IPS DF 6.9 (cell line): ENCODE measurements at regions not wholly inside any gene's neighbourhood (a gene's known extent, or its start where the extent isn't known, plus 50 kb on each side); places are given as distances from the start of the nearest gene placed in this dataset.
"Not testable (repeated sequence)": the region's sequence is repeated elsewhere in the genome, so short reads cannot be mapped to it uniquely, and the experiment has no call there.

Experiments used
- DNase-seq: peaks from one replicate; pipeline ENCODE4 v3.0.0-alpha.2; 2013; ENCODE audit warnings: low read depth, low spot score
- H3K27ac ChIP-seq: one replicate; pipeline ENCODE4 v1.5.1; 2013; ENCODE audit warnings: low read length, control low read depth
- H3K27me3 ChIP-seq: 2 replicates; pipeline ENCODE4 v1.6.1; 2013; ENCODE audit warnings: mild to moderate bottlenecking, low read length; ENCODE audit not compliant: control insufficient read depth, insufficient read depth
- H3K36me3 ChIP-seq: 2 replicates; pipeline ENCODE4 v1.6.1; 2013; ENCODE audit warnings: low read length; ENCODE audit not compliant: control insufficient read depth, insufficient read depth
- H3K4me1 ChIP-seq: 2 replicates; pipeline ENCODE4 v1.6.1; 2013; ENCODE audit warnings: low read length; ENCODE audit not compliant: control insufficient read depth, insufficient read depth
- H3K4me3 ChIP-seq: 2 replicates; pipeline ENCODE4 v1.5.1; 2013; ENCODE audit warnings: mild to moderate bottlenecking, low read length
- H3K9me3 ChIP-seq: 2 replicates; pipeline ENCODE4 v1.6.1; 2013; ENCODE audit warnings: low read length, inconsistent platforms; ENCODE audit not compliant: control insufficient read depth, insufficient read depth
- WGBS: extraction: QIAGEN DNeasy Blood & Tissue Kit; methylation state at CpG from one replicate; pipeline ENCODE4 v1.1.7; 2013; ENCODE audit warnings: mixed read lengths, missing lambda C conversion rate; ENCODE audit not compliant: insufficient read length, insufficient coverage; 5-methylcytosine and 5-hydroxymethylcytosine counted together

GRCh38 chr14:27668531-27668930 is 1070.7 kb upstream of the NOVA1 start:
- Histone ChIP-seq H3K27me3 (no peaks in the 10 kb centered on the region), H3K9me3 (no peaks in the 10 kb centered on the region), H3K36me3 (no peaks in the 10 kb centered on the region)

GRCh38 chr14:27672047-27672446 is 1074.2 kb upstream of the NOVA1 start:
- H3K4me1 ChIP-seq: no peaks in the 10 kb centered on the region
- no peak for DNase-seq
- no peaks in the 10 kb centered on the region for H3K27me3 ChIP-seq
- no peak overlapping the region for H3K4me3 ChIP-seq
- H3K27ac ChIP-seq: no peak overlapping the region
- no peaks in the 10 kb centered on the region for H3K36me3 ChIP-seq
- no CpG with 5 or more reads among the region's 3 CpGs for WGBS
- no peaks in the 10 kb centered on the region for H3K9me3 ChIP-seq

More at GRCh38 chr14:27668531-27668930, 1070.7 kb upstream of the NOVA1 start:
- no peak for DNase-seq
- H3K27ac ChIP-seq: no peak overlapping the region
- no peak overlapping the region for H3K4me3 ChIP-seq
- H3K4me1 ChIP-seq: no peaks in the 10 kb centered on the region

GRCh38 chr14:27672811-27673737 is 1075.2 kb upstream of the NOVA1 start:
- H3K36me3 ChIP-seq, H3K4me1 ChIP-seq, H3K27me3 ChIP-seq, H3K9me3 ChIP-seq, DNase-seq, H3K27ac ChIP-seq: not testable (repeated sequence)
- WGBS: no CpG with 5 or more reads among the region's 30 CpGs
- peak overlapping the region; percentile 32; the same call in 1 of the 2 replicates for H3K4me3 ChIP-seq

- Histone ChIP-seq H3K27me3 (no peaks in the 10 kb centered on the region), H3K9me3 (no peaks in the 10 kb centered on the region), H3K27ac (no peak overlapping the region), H3K4me1 (peaks cover 1% of the 10 kb centered on the region; the same call in 1 of the 2 replicates), H3K36me3 (no peaks in the 10 kb centered on the region), H3K4me3 (no peak overlapping the region)
- WGBS: no CpG with 5 or more reads among the region's 1 CpG
- DNase-seq: no peak
Measured at GRCh38 chr14:27686137-27686536, 1080.5 kb upstream of the FOXG1 start.

- DNase-seq: no peak
- peaks cover 1% of the 10 kb centered on the region; the same call in 1 of the 2 replicates for H3K4me1 ChIP-seq
- H3K9me3 ChIP-seq: no peaks in the 10 kb centered on the region
- H3K36me3 ChIP-seq: no peaks in the 10 kb centered on the region
- no peak overlapping the region for H3K27ac ChIP-seq
- no peak overlapping the region for H3K4me3 ChIP-seq
- WGBS: no CpG with 5 or more reads among the region's 8 CpGs
- H3K27me3 ChIP-seq: no peaks in the 10 kb centered on the region
Measured at GRCh38 chr14:27688841-27689444, 1077.6 kb upstream of the FOXG1 start.

- Histone ChIP-seq H3K27me3 (no peaks in the 10 kb centered on the region), H3K4me3 (no peak overlapping the region), H3K36me3 (no peaks in the 10 kb centered on the region), H3K9me3 (peaks cover 2% of the 10 kb centered on the region), H3K4me1 (no peaks in the 10 kb centered on the region), H3K27ac (no peak overlapping the region)
- no CpG with 5 or more reads among the region's 2 CpGs for WGBS
- DNase-seq: no peak
Measured at GRCh38 chr14:27712364-27712763, 1054.2 kb upstream of the FOXG1 start.

- Histone ChIP-seq H3K4me3 (no peak overlapping the region), H3K36me3 (no peaks in the 10 kb centered on the region), H3K4me1 (no peaks in the 10 kb centered on the region)
Measured at GRCh38 chr14:27715561-27715960, 1051.0 kb upstream of the FOXG1 start.

GRCh38 chr14:27721760-27722159 is 1044.8 kb upstream of the FOXG1 start:
- H3K9me3 ChIP-seq: no peaks in the 10 kb centered on the region; the same call in 1 of the 2 replicates
- H3K4me3 ChIP-seq: no peak overlapping the region
- no peaks in the 10 kb centered on the region for H3K4me1 ChIP-seq
- no peaks in the 10 kb centered on the region for H3K36me3 ChIP-seq
- no peak for DNase-seq
- H3K27ac ChIP-seq: no peak overlapping the region
- no peaks in the 10 kb centered on the region for H3K27me3 ChIP-seq

More at GRCh38 chr14:27715561-27715960, 1051.0 kb upstream of the FOXG1 start:
- Histone ChIP-seq H3K27me3 (no peaks in the 10 kb centered on the region), H3K9me3 (peaks cover 2% of the 10 kb centered on the region), H3K27ac (no peak overlapping the region)
- no peak for DNase-seq

GRCh38 chr14:27725482-27725881 is 1041.1 kb upstream of the FOXG1 start:
- DNase-seq: no peak
- Histone ChIP-seq H3K27ac (no peak overlapping the region), H3K36me3 (no peaks in the 10 kb centered on the region), H3K9me3 (no peaks in the 10 kb centered on the region), H3K4me1 (no peaks in the 10 kb centered on the region), H3K4me3 (no peak overlapping the region), H3K27me3 (no peaks in the 10 kb centered on the region)
- no CpG with 5 or more reads among the region's 4 CpGs for WGBS

GRCh38 chr14:27727251-27727770 is 1039.3 kb upstream of the FOXG1 start:
- WGBS: 100% methylated on average over 1 of the region's 2 CpGs

More at GRCh38 chr14:27727251-27727770, 1039.3 kb upstream of the FOXG1 start:
- Histone ChIP-seq H3K27me3 (no peaks in the 10 kb centered on the region), H3K4me1 (no peaks in the 10 kb centered on the region), H3K9me3 (no peaks in the 10 kb centered on the region), H3K4me3 (no peak overlapping the region), H3K27ac (no peak overlapping the region), H3K36me3 (no peaks in the 10 kb centered on the region)
- no peak for DNase-seq
